ENCODE measurements at regions not wholly inside any gene's neighbourhood (a gene's known extent, or its start where the extent isn't known, plus 50 kb on each side); places are given as distances from the start of the nearest gene placed in this dataset.

GRCh38 chr18:65622436-65622835, 128.4 kb upstream of the CDH7 start:
- TF ChIP-seq CTCF (IDR thresholded peaks at IDR 0.05), result no peak
- no peak for DNase-seq (ENCODE audit: extremely low spot score, unreplicated experiment)
- peaks cover 8% of the 10 kb centered on the region for H3K9me3 Mint-ChIP-seq (ENCODE audit: unreplicated experiment)

GRCh38 chr18:65620076-65620696, 130.6 kb upstream of the CDH7 start:
- Mint-ChIP-seq H3K9me3 (ENCODE audit: unreplicated experiment) (peaks cover 8% of the 10 kb centered on the region), H3K27ac (ENCODE audit: unreplicated experiment) (no peak overlapping the region), H3K4me1 (ENCODE audit: unreplicated experiment) (no peaks in the 10 kb centered on the region), H3K4me3 (ENCODE audit: unreplicated experiment) (no peak overlapping the region), H3K36me3 (ENCODE audit: unreplicated experiment) (no peaks in the 10 kb centered on the region), H3K27me3 (ENCODE audit: unreplicated experiment) (no peaks in the 10 kb centered on the region)
- TF ChIP-seq CTCF (IDR thresholded peaks at IDR 0.05), result no peak
- DNase-seq (ENCODE audit: extremely low spot score, unreplicated experiment), result no peak

More at GRCh38 chr18:65622436-65622835, 128.4 kb upstream of the CDH7 start:
- H3K4me3 Mint-ChIP-seq (ENCODE audit: unreplicated experiment), result no peak overlapping the region
- H3K36me3 Mint-ChIP-seq (ENCODE audit: unreplicated experiment), result no peaks in the 10 kb centered on the region
- H3K27me3 Mint-ChIP-seq (ENCODE audit: unreplicated experiment), result no peaks in the 10 kb centered on the region
- H3K4me1 Mint-ChIP-seq (ENCODE audit: unreplicated experiment), result no peaks in the 10 kb centered on the region
- no peak overlapping the region for H3K27ac Mint-ChIP-seq (ENCODE audit: unreplicated experiment)

- TF ChIP-seq CTCF (IDR thresholded peaks at IDR 0.05), result no peak
- Mint-ChIP-seq H3K36me3 (ENCODE audit: unreplicated experiment) (no peaks in the 10 kb centered on the region), H3K27me3 (ENCODE audit: unreplicated experiment) (no peaks in the 10 kb centered on the region), H3K9me3 (ENCODE audit: unreplicated experiment) (peaks cover 7% of the 10 kb centered on the region), H3K4me1 (ENCODE audit: unreplicated experiment) (no peaks in the 10 kb centered on the region), H3K27ac (ENCODE audit: unreplicated experiment) (no peak overlapping the region), H3K4me3 (ENCODE audit: unreplicated experiment) (no peak overlapping the region)
- DNase-seq (ENCODE audit: extremely low spot score, unreplicated experiment), result no peak
Observed at GRCh38 chr18:65610939-65611338, 139.9 kb upstream of the CDH7 start.

- Mint-ChIP-seq H3K4me1 (ENCODE audit: unreplicated experiment) (no peaks in the 10 kb centered on the region), H3K27me3 (ENCODE audit: unreplicated experiment) (no peaks in the 10 kb centered on the region), H3K27ac (ENCODE audit: unreplicated experiment) (no peak overlapping the region), H3K4me3 (ENCODE audit: unreplicated experiment) (no peak overlapping the region), H3K36me3 (ENCODE audit: unreplicated experiment) (no peaks in the 10 kb centered on the region), H3K9me3 (ENCODE audit: unreplicated experiment) (peaks cover 8% of the 10 kb centered on the region)
- no peak for DNase-seq (ENCODE audit: extremely low spot score, unreplicated experiment)
- no peak for TF ChIP-seq CTCF (IDR thresholded peaks at IDR 0.05)
Observed at GRCh38 chr18:65608471-65608870, 142.3 kb upstream of the CDH7 start.

- Mint-ChIP-seq H3K4me1 (ENCODE audit: unreplicated experiment) (no peaks in the 10 kb centered on the region), H3K27me3 (ENCODE audit: unreplicated experiment) (no peaks in the 10 kb centered on the region), H3K27ac (ENCODE audit: unreplicated experiment) (no peak overlapping the region), H3K4me3 (ENCODE audit: unreplicated experiment) (no peak overlapping the region), H3K36me3 (ENCODE audit: unreplicated experiment) (no peaks in the 10 kb centered on the region), H3K9me3 (ENCODE audit: unreplicated experiment) (peaks cover 8% of the 10 kb centered on the region)
- no peak for TF ChIP-seq CTCF (IDR thresholded peaks at IDR 0.05)
- no peak for DNase-seq (ENCODE audit: extremely low spot score, unreplicated experiment)
Observed at GRCh38 chr18:65607161-65607560, 143.7 kb upstream of the CDH7 start.

Data from osteocyte (in vitro differentiated cells).